Loucy (cell line): ENCODE measurements at regions not wholly inside any gene's neighbourhood (a gene's known extent, or its start where the extent isn't known, plus 50 kb on each side); places are given as distances from the start of the nearest gene placed in this dataset.

Experiments
- H2AFZ ChIP-seq: fragments of 200-600 bp; sonication (generic); 2 replicates; pipeline ENCODE4 v1.6.0; 2016; ENCODE audit warnings: antibody characterized with exemption, mild to moderate bottlenecking, low read length, moderate library complexity
- H3F3A ChIP-seq: fragments of 200-600 bp; 2 replicates; pipeline ENCODE4 v1.6.0; 2016; ENCODE audit warnings: antibody characterized with exemption, low read depth, mild to moderate bottlenecking
- H3K27me3 ChIP-seq: fragments of 200-600 bp; sonication (generic); 2 replicates; pipeline ENCODE4 v1.6.1; 2014; ENCODE audit warnings: low read length, mild to moderate bottlenecking; ENCODE audit not compliant: insufficient read depth, poor library complexity, severe bottlenecking
- H3K36me3 ChIP-seq: fragments of 200-600 bp; sonication (generic); 2 replicates; pipeline ENCODE4 v1.6.1; 2016; ENCODE audit warnings: low read length; ENCODE audit not compliant: insufficient read depth
- H3K4me1 ChIP-seq: fragments of 200-600 bp; sonication (generic); 2 replicates; pipeline ENCODE4 v1.5.1; 2014; ENCODE audit warnings: low read length, mild to moderate bottlenecking; ENCODE audit not compliant: insufficient read depth, poor library complexity, severe bottlenecking
- H3K4me2 ChIP-seq: fragments of 200-600 bp; sonication (generic); 2 replicates; pipeline ENCODE4 v1.6.0; 2014; ENCODE audit warnings: antibody characterized with exemption, low read length, low read depth, mild to moderate bottlenecking; ENCODE audit not compliant: poor library complexity, severe bottlenecking
- H3K4me3 ChIP-seq: fragments of 200-600 bp; sonication (generic); 2 replicates; pipeline ENCODE4 v1.5.1; 2014; ENCODE audit warnings: low read length, mild to moderate bottlenecking, mixed read lengths; ENCODE audit not compliant: poor library complexity, severe bottlenecking
- H3K79me2 ChIP-seq: fragments of 200-600 bp; sonication (generic); 2 replicates; pipeline ENCODE4 v1.6.1; 2014; ENCODE audit warnings: low read length; ENCODE audit not compliant: insufficient read depth
- H3K9ac ChIP-seq: fragments of 200-600 bp; sonication (generic); 2 replicates; pipeline ENCODE4 v1.6.0; 2014; ENCODE audit warnings: mild to moderate bottlenecking, low read depth, low read length, moderate library complexity; ENCODE audit not compliant: poor library complexity, severe bottlenecking
- H3K9me2 ChIP-seq: fragments of 200-600 bp; sonication (generic); replicated peaks from 2 replicates; pipeline ENCODE4 v1.6.1; 2016; ENCODE audit warnings: low read depth, low read length, mixed read lengths
- H3K9me3 ChIP-seq: fragments of 200-600 bp; sonication (generic); 2 replicates; pipeline ENCODE4 v1.6.1; 2014; ENCODE audit warnings: mild to moderate bottlenecking, antibody characterized with exemption, low read length, low read depth; ENCODE audit not compliant: insufficient read depth
- H4K20me1 ChIP-seq: fragments of 200-600 bp; sonication (generic); 2 replicates; pipeline ENCODE4 v1.6.0; 2014; ENCODE audit warnings: antibody characterized with exemption, low read length, mild to moderate bottlenecking; ENCODE audit not compliant: insufficient read depth, poor library complexity, severe bottlenecking
- EZH2phosphoT487 ChIP-seq: fragments of 200-600 bp; IDR thresholded peaks from 2 replicates; pipeline ENCODE4 v1.6.1; 2018; ENCODE audit warnings: antibody characterized with exemption, mild to moderate bottlenecking, moderate library complexity, borderline replicate concordance
- TF ChIP-seq, protein P1 (sequence below): fragments of 200-600 bp; sonication (generic); conservative IDR thresholded peaks from 2 replicates; pipeline ENCODE4 v1.5.1; 2014; ENCODE audit warnings: mild to moderate bottlenecking, antibody characterized with exemption, low read length

DNA sequence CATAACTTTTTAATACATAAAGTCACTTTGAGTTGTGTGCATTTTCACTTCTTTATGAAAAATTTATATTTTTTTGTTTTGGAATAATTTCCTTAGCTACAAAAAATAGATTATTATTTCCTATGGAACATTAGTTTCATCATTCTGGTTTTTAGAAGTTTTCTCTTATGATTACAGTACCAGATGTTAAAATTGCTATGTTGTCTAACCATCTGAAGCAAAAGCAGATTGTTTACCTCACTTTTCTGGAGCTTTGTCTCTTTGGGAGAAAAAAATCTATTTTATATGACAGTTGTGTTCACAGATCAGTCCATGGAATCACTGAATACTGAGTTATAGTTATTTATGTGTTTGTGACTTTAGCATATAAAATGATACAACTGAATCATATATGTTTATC is 708.9 kb upstream of the RIOK2 start:
- H3K79me2 ChIP-seq: no peaks in the 10 kb centered on the region
- TF ChIP-seq, protein P1, sequence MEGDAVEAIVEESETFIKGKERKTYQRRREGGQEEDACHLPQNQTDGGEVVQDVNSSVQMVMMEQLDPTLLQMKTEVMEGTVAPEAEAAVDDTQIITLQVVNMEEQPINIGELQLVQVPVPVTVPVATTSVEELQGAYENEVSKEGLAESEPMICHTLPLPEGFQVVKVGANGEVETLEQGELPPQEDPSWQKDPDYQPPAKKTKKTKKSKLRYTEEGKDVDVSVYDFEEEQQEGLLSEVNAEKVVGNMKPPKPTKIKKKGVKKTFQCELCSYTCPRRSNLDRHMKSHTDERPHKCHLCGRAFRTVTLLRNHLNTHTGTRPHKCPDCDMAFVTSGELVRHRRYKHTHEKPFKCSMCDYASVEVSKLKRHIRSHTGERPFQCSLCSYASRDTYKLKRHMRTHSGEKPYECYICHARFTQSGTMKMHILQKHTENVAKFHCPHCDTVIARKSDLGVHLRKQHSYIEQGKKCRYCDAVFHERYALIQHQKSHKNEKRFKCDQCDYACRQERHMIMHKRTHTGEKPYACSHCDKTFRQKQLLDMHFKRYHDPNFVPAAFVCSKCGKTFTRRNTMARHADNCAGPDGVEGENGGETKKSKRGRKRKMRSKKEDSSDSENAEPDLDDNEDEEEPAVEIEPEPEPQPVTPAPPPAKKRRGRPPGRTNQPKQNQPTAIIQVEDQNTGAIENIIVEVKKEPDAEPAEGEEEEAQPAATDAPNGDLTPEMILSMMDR: no peak
- no peak for TF ChIP-seq EZH2phosphoT487
- H3K9me2 ChIP-seq: no peaks in the 10 kb centered on the region
- no peak overlapping the region for H3K4me2 ChIP-seq
- H3K9me3 ChIP-seq: no peaks in the 10 kb centered on the region
- no peaks in the 10 kb centered on the region for H3K4me1 ChIP-seq
- H4K20me1 ChIP-seq: no peaks in the 10 kb centered on the region
- H3K9ac ChIP-seq: no peak overlapping the region
- no peaks in the 10 kb centered on the region for H3K36me3 ChIP-seq
- H2AFZ ChIP-seq: no peak overlapping the region
- H3F3A ChIP-seq: no peaks in the 10 kb centered on the region
- H3K4me3 ChIP-seq: no peak overlapping the region
- H3K27me3 ChIP-seq: no peaks in the 10 kb centered on the region

DNA sequence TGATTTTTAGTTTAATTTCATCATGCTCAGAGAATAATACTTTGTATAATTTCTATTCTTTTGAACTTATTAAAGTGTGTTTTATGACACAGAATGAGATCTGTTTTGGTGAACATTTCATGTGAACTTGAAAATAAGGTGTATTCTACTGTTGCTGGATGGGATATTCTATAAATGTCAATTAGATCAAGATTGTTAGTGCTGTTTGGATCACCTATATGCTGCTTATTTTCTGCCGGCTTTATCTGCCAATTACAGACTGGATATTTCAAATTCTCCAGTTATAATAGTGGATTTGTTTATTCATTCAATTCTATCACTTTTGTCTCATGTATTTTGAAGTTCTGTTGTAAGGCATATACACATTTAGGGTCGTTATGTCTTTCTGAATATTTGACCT is 720.7 kb upstream of the RIOK2 start:
- Histone ChIP-seq H4K20me1 (no peaks in the 10 kb centered on the region), H3K9ac (no peak overlapping the region), H3K79me2 (no peaks in the 10 kb centered on the region), H3K4me1 (no peaks in the 10 kb centered on the region), H3K4me3 (no peak overlapping the region), H3F3A (no peaks in the 10 kb centered on the region), H3K4me2 (no peak overlapping the region), H3K9me2 (no peaks in the 10 kb centered on the region), H3K27me3 (no peaks in the 10 kb centered on the region), H2AFZ (no peak overlapping the region), H3K9me3 (no peaks in the 10 kb centered on the region), H3K36me3 (no peaks in the 10 kb centered on the region)
- TF ChIP-seq, protein P1: no peak
- no peak for TF ChIP-seq EZH2phosphoT487

DNA sequence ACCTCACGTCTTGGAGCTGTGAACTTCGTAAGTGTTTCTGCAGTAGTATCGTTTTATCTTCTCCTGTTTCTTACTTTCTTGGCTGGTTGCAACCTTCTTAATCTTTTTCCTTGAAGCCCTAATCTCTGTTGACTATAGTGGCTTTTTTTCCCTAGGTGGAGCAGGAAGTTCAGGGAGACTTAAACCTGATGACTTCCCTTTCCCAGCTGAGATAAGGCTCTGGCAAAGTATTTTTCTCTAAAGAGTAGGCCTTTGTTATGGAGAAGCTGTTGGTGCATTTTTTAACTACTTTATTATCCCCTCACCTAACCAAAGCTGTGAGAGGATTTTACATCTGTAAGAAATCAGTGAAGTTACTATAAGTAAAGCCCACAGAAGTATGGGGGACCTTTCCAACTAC is 723.1 kb upstream of the RIOK2 start:
- Histone ChIP-seq H3K79me2 (no peaks in the 10 kb centered on the region), H3K4me3 (no peak overlapping the region), H3K9me2 (no peaks in the 10 kb centered on the region), H3K36me3 (no peaks in the 10 kb centered on the region), H3F3A (no peaks in the 10 kb centered on the region), H3K9ac (no peak overlapping the region), H3K27me3 (no peaks in the 10 kb centered on the region), H3K4me1 (no peaks in the 10 kb centered on the region), H2AFZ (no peak overlapping the region), H3K4me2 (no peak overlapping the region), H4K20me1 (no peaks in the 10 kb centered on the region), H3K9me3 (no peaks in the 10 kb centered on the region)
- TF ChIP-seq, protein P1: no peak
- no peak for TF ChIP-seq EZH2phosphoT487
